Adipocyte (in vitro differentiated cells): ENCODE measurements at regions not wholly inside any gene's neighbourhood (a gene's known extent, or its start where the extent isn't known, plus 50 kb on each side); places are given as distances from the start of the nearest gene placed in this dataset.

Experiments used
- DNase-seq: peaks from one replicate; pipeline ENCODE4 v3.0.0-alpha.2; 2015; ENCODE audit warnings: low read depth
- H3K27me3 ChIP-seq: replicated peaks from 2 replicates; pipeline ENCODE4 v1.7.0; 2013; ENCODE audit warnings: mild to moderate bottlenecking, low read length, moderate library complexity; ENCODE audit not compliant: control insufficient read depth, insufficient read depth
- H3K36me3 ChIP-seq: 2 replicates; pipeline ENCODE4 v1.7.0; 2013; ENCODE audit warnings: low read length, mild to moderate bottlenecking, moderate library complexity; ENCODE audit not compliant: control insufficient read depth, insufficient read depth, severe bottlenecking
- H3K4me1 ChIP-seq: 2 replicates; pipeline ENCODE4 v1.7.0; 2013; ENCODE audit warnings: mild to moderate bottlenecking, low read length, moderate library complexity; ENCODE audit not compliant: control insufficient read depth, insufficient read depth
- H3K4me3 ChIP-seq: 2 replicates; pipeline ENCODE4 v1.7.0; 2013; ENCODE audit warnings: mild to moderate bottlenecking, low read length, moderate library complexity
- H3K9ac ChIP-seq: 2 replicates; pipeline ENCODE4 v1.7.0; 2013; ENCODE audit warnings: mild to moderate bottlenecking, low read length, moderate library complexity
- H3K9me3 ChIP-seq: 2 replicates; pipeline ENCODE4 v1.7.0; 2013; ENCODE audit warnings: mild to moderate bottlenecking, low read length, moderate library complexity; ENCODE audit not compliant: control insufficient read depth

- H3K36me3 ChIP-seq, result no peaks in the 10 kb centered on the region
- H3K27me3 ChIP-seq, result no peaks in the 10 kb centered on the region
- H3K9ac ChIP-seq, result no peak overlapping the region
- H3K9me3 ChIP-seq, result no peaks in the 10 kb centered on the region
- H3K4me3 ChIP-seq, result no peak overlapping the region
- H3K4me1 ChIP-seq, result peaks cover 14% of the 10 kb centered on the region
- no peak for DNase-seq
Observed at GRCh38 chr4:123060039-123060770, 137.8 kb upstream of the NUDT6 start.

GRCh38 chr4:123064390-123064789 is 142.0 kb upstream of the NUDT6 start:
- H3K4me3 ChIP-seq, result no peak overlapping the region
- no peaks in the 10 kb centered on the region for H3K36me3 ChIP-seq
- H3K4me1 ChIP-seq, result peaks cover 10% of the 10 kb centered on the region
- no peaks in the 10 kb centered on the region for H3K9me3 ChIP-seq
- no peak for DNase-seq
- no peaks in the 10 kb centered on the region for H3K27me3 ChIP-seq
- no peak overlapping the region for H3K9ac ChIP-seq

- Histone ChIP-seq H3K9ac (no peak overlapping the region), H3K4me1 (peaks cover 10% of the 10 kb centered on the region), H3K36me3 (no peaks in the 10 kb centered on the region), H3K27me3 (no peaks in the 10 kb centered on the region), H3K9me3 (no peaks in the 10 kb centered on the region), H3K4me3 (no peak overlapping the region)
- peak; percentile 12 for DNase-seq
Observed at GRCh38 chr4:123068081-123068480, 145.7 kb upstream of the NUDT6 start.

GRCh38 chr4:123072060-123072459 is 149.7 kb upstream of the NUDT6 start:
- Histone ChIP-seq H3K4me1 (peaks cover 5% of the 10 kb centered on the region), H3K4me3 (no peak overlapping the region), H3K9me3 (no peaks in the 10 kb centered on the region), H3K9ac (no peak overlapping the region), H3K27me3 (no peaks in the 10 kb centered on the region), H3K36me3 (no peaks in the 10 kb centered on the region)
- DNase-seq, result no peak

GRCh38 chr4:123073650-123074049 is 151.3 kb upstream of the NUDT6 start:
- Histone ChIP-seq H3K9me3 (no peaks in the 10 kb centered on the region), H3K27me3 (no peaks in the 10 kb centered on the region)
- no peak for DNase-seq

GRCh38 chr4:123077330-123077729 is 154.9 kb upstream of the NUDT6 start:
- Histone ChIP-seq H3K4me1 (no peaks in the 10 kb centered on the region), H3K4me3 (no peak overlapping the region)

More at GRCh38 chr4:123073650-123074049, 151.3 kb upstream of the NUDT6 start:
- no peak overlapping the region for H3K9ac ChIP-seq
- H3K4me3 ChIP-seq, result no peak overlapping the region
- H3K36me3 ChIP-seq, result no peaks in the 10 kb centered on the region
- H3K4me1 ChIP-seq, result no peaks in the 10 kb centered on the region

GRCh38 chr4:123081971-123082370 is 159.6 kb upstream of the NUDT6 start:
- H3K4me3 ChIP-seq, result no peak overlapping the region
- no peak for DNase-seq
- no peak overlapping the region for H3K9ac ChIP-seq
- peaks cover 2% of the 10 kb centered on the region for H3K4me1 ChIP-seq
- H3K27me3 ChIP-seq, result no peaks in the 10 kb centered on the region
- no peaks in the 10 kb centered on the region for H3K36me3 ChIP-seq
- H3K9me3 ChIP-seq, result no peaks in the 10 kb centered on the region

More at GRCh38 chr4:123077330-123077729, 154.9 kb upstream of the NUDT6 start:
- Histone ChIP-seq H3K36me3 (no peaks in the 10 kb centered on the region), H3K9ac (no peak overlapping the region), H3K27me3 (no peaks in the 10 kb centered on the region), H3K9me3 (no peaks in the 10 kb centered on the region)
- DNase-seq, result no peak

- no peak for DNase-seq
- peaks cover 8% of the 10 kb centered on the region for H3K4me1 ChIP-seq
- no peak overlapping the region for H3K9ac ChIP-seq
- H3K9me3 ChIP-seq, result no peaks in the 10 kb centered on the region
- H3K4me3 ChIP-seq, result no peak overlapping the region
- no peaks in the 10 kb centered on the region for H3K36me3 ChIP-seq
- no peaks in the 10 kb centered on the region for H3K27me3 ChIP-seq
Observed at GRCh38 chr4:123083646-123084045, 161.2 kb upstream of the NUDT6 start.

- no peak for DNase-seq
- Histone ChIP-seq H3K9ac (no peak overlapping the region), H3K4me3 (no peak overlapping the region), H3K36me3 (peaks cover 5% of the 10 kb centered on the region), H3K27me3 (no peaks in the 10 kb centered on the region), H3K9me3 (peaks cover 7% of the 10 kb centered on the region), H3K4me1 (peaks cover 8% of the 10 kb centered on the region)
Observed at GRCh38 chr4:123088501-123088900, 166.1 kb upstream of the NUDT6 start.

GRCh38 chr4:123090886-123091285 is 168.5 kb upstream of the NUDT6 start:
- H3K4me3 ChIP-seq, result no peak overlapping the region
- no peaks in the 10 kb centered on the region for H3K27me3 ChIP-seq
- H3K9ac ChIP-seq, result no peak overlapping the region
- H3K4me1 ChIP-seq, result peaks cover 8% of the 10 kb centered on the region
- no peak for DNase-seq
- peaks cover 5% of the 10 kb centered on the region for H3K36me3 ChIP-seq
- H3K9me3 ChIP-seq, result peaks cover 7% of the 10 kb centered on the region

- Histone ChIP-seq H3K4me3 (no peak overlapping the region), H3K9me3 (peaks cover 7% of the 10 kb centered on the region), H3K4me1 (peaks cover under 1% of the 10 kb centered on the region), H3K27me3 (no peaks in the 10 kb centered on the region), H3K9ac (no peak overlapping the region), H3K36me3 (peaks cover 5% of the 10 kb centered on the region)
- no peak for DNase-seq
Observed at GRCh38 chr4:123092586-123092985, 170.2 kb upstream of the NUDT6 start.

GRCh38 chr4:123093236-123093635 is 170.8 kb upstream of the NUDT6 start:
- Histone ChIP-seq H3K9me3 (peaks cover 7% of the 10 kb centered on the region), H3K9ac (no peak overlapping the region), H3K27me3 (no peaks in the 10 kb centered on the region), H3K4me3 (no peak overlapping the region), H3K4me1 (no peaks in the 10 kb centered on the region), H3K36me3 (peaks cover 5% of the 10 kb centered on the region)
- no peak for DNase-seq
